GM23338 (cell line): ENCODE measurements at regions not wholly inside any gene's neighbourhood (a gene's known extent, or its start where the extent isn't known, plus 50 kb on each side); places are given as distances from the start of the nearest gene placed in this dataset.
A peak's percentile ranks its signal among the peaks of the same experiment; 100 is the strongest.

Source experiments
- ATAC-seq: fragments of 200-7000 bp; cut with Tn5 transposase; 3 replicates; pipeline ENCODE4 v1.9.1; 2020
- DNase-seq: peaks from one replicate; pipeline ENCODE4 v3.0.0-alpha.2; 2015; ENCODE audit warnings: low spot score
- H2AFZ ChIP-seq: fragments of 200-600 bp; sonication (generic); 2 replicates; pipeline ENCODE4 v1.8.0; 2016; ENCODE audit warnings: antibody characterized with exemption, mild to moderate bottlenecking, moderate library complexity
- H3F3A ChIP-seq: fragments of 200-600 bp; sonication (generic); replicated peaks from 2 replicates; pipeline ENCODE4 v1.8.0; 2017; ENCODE audit warnings: antibody characterized with exemption, mixed run types, low read depth
- H3K27ac ChIP-seq: fragments of 200-600 bp; sonication (generic); 2 replicates; pipeline ENCODE4 v1.6.1; 2016; ENCODE audit warnings: low read depth
- H3K27me3 ChIP-seq: fragments of 200-600 bp; sonication (generic); 2 replicates; pipeline ENCODE4 v1.8.0; 2016; ENCODE audit warnings: mild to moderate bottlenecking, mixed run types, moderate library complexity; ENCODE audit not compliant: insufficient read depth
- H3K36me3 ChIP-seq: fragments of 200-600 bp; sonication (generic); 2 replicates; pipeline ENCODE4 v1.8.0; 2016; ENCODE audit warnings: mild to moderate bottlenecking; ENCODE audit not compliant: insufficient read depth
- H3K4me1 ChIP-seq: fragments of 200-600 bp; sonication (generic); 2 replicates; pipeline ENCODE4 v1.8.0; 2016; ENCODE audit warnings: mild to moderate bottlenecking, moderate library complexity; ENCODE audit not compliant: insufficient read depth
- H3K4me2 ChIP-seq: fragments of 200-600 bp; sonication (generic); 2 replicates; pipeline ENCODE4 v1.7.1; 2017; ENCODE audit warnings: mixed run types
- H3K4me3 ChIP-seq: fragments of 200-600 bp; sonication (generic); 2 replicates; pipeline ENCODE4 v1.6.1; 2016; ENCODE audit warnings: mixed run types
- H3K79me2 ChIP-seq: fragments of 200-600 bp; sonication (generic); replicated peaks from 2 replicates; pipeline ENCODE4 v1.8.0; 2017; ENCODE audit warnings: mild to moderate bottlenecking; ENCODE audit not compliant: insufficient read depth
- H3K9me2 ChIP-seq: fragments of 200-600 bp; sonication (generic); 2 replicates; pipeline ENCODE4 v1.8.0; 2017; ENCODE audit not compliant: insufficient read depth
- H4K20me1 ChIP-seq: fragments of 200-600 bp; sonication (generic); replicated peaks from 2 replicates; pipeline ENCODE4 v1.8.0; 2017; ENCODE audit warnings: mild to moderate bottlenecking; ENCODE audit not compliant: insufficient read depth
- H3K27ac Mint-ChIP-seq: 2 replicates; pipeline ENCODE4 v1.8.0; 2020; ENCODE audit warnings: inconsistent platforms, mild to moderate bottlenecking, moderate library complexity, mixed read lengths
- H3K27me3 Mint-ChIP-seq: 3 replicates; pipeline ENCODE4 v1.8.0; 2022; ENCODE audit warnings: low read depth, mild to moderate bottlenecking, moderate library complexity, mixed read lengths, inconsistent platforms; ENCODE audit not compliant: insufficient read depth, poor library complexity
- H3K36me3 Mint-ChIP-seq: 3 replicates; pipeline ENCODE4 v1.8.0; 2021; ENCODE audit warnings: low read depth, mild to moderate bottlenecking, inconsistent platforms, moderate library complexity, mixed read lengths
- H3K4me1 Mint-ChIP-seq: 3 replicates; pipeline ENCODE4 v1.8.0; 2020; ENCODE audit warnings: mild to moderate bottlenecking, inconsistent platforms, mixed read lengths
- H3K4me3 Mint-ChIP-seq: 3 replicates; pipeline ENCODE4 v1.8.0; 2021; ENCODE audit warnings: moderate library complexity, mild to moderate bottlenecking, inconsistent platforms, mixed read lengths
- H3K9me3 Mint-ChIP-seq: 3 replicates; pipeline ENCODE4 v1.8.0; 2020; ENCODE audit warnings: moderate library complexity, mild to moderate bottlenecking, inconsistent platforms, mixed read lengths
- CREB1 ChIP-seq: fragments of 250-450 bp; sonication (Bioruptor Pico); IDR thresholded peaks from 2 replicates; pipeline ENCODE4 v1.5.0; 2020; ENCODE audit warnings: low read depth, mild to moderate bottlenecking, moderate library complexity
- ETS1 ChIP-seq: IDR thresholded peaks from 2 replicates; pipeline ENCODE4 v1.6.1; 2016; ENCODE audit warnings: antibody characterized with exemption
- EZH2 ChIP-seq: fragments of 200-600 bp; sonication (generic); IDR thresholded peaks from one replicate; pipeline ENCODE4 v1.8.0; 2017; ENCODE audit warnings: antibody characterized with exemption, mild to moderate bottlenecking, low read depth; ENCODE audit not compliant: unreplicated experiment
- JUNB ChIP-seq: IDR thresholded peaks from one replicate; pipeline ENCODE4 v1.6.1; 2016; ENCODE audit warnings: antibody characterized with exemption; ENCODE audit not compliant: unreplicated experiment
- NANOG ChIP-seq: IDR thresholded peaks from 2 replicates; pipeline ENCODE4 v1.6.1; 2016; ENCODE audit warnings: antibody characterized with exemption, borderline replicate concordance
- STAT1 ChIP-seq: IDR thresholded peaks from one replicate; pipeline ENCODE4 v1.6.1; 2016; ENCODE audit warnings: antibody characterized with exemption; ENCODE audit not compliant: unreplicated experiment
- ZNF331 ChIP-seq: fragments of 250-450 bp; sonication (Bioruptor Pico); IDR thresholded peaks from 2 replicates; pipeline ENCODE4 v1.5.0; 2020; ENCODE audit warnings: low read depth, mild to moderate bottlenecking, moderate library complexity
- ZNF462 ChIP-seq: fragments of 250-450 bp; sonication (Bioruptor Pico); IDR thresholded peaks from 2 replicates; pipeline ENCODE4 v1.5.0; 2020; ENCODE audit warnings: mild to moderate bottlenecking, moderate library complexity

GRCh38 chr11:91771961-91772360, 452.7 kb upstream of the FAT3 start (continued):
- TF ChIP-seq JUNB, result no peak

GRCh38 chr11:91768783-91769182, 455.8 kb upstream of the FAT3 start:
- ATAC-seq, result no peak
- no peaks in the 10 kb centered on the region for H3K4me1 ChIP-seq
- H3K27ac Mint-ChIP-seq, result no peak overlapping the region
- no peak overlapping the region for H3K4me3 ChIP-seq
- no peak for DNase-seq
- no peaks in the 10 kb centered on the region; the same call in 2 of the 3 replicates for H3K4me1 Mint-ChIP-seq
- H3K36me3 Mint-ChIP-seq, result peaks cover 3% of the 10 kb centered on the region; the same call in 2 of the 3 replicates
- no peak overlapping the region for H3K27ac ChIP-seq
- H3K4me2 ChIP-seq, result no peak overlapping the region
- no peaks in the 10 kb centered on the region for H3K36me3 ChIP-seq
- H2AFZ ChIP-seq, result 0 out of 2 replicates have a peak overlapping the region, but pooled peaks have one; percentile 9
- peaks cover 5% of the 10 kb centered on the region for H3K27me3 Mint-ChIP-seq
- H3K79me2 ChIP-seq, result no peaks in the 10 kb centered on the region
- TF ChIP-seq ETS1 (no peak), NANOG (no peak), CREB1 (CRISPR knock-in tag) (no peak), EZH2 (no peak), ZNF462 (no peak), JUNB (no peak), STAT1 (no peak), ZNF331 (CRISPR knock-in tag) (no peak)
- no peak overlapping the region for H3K4me3 Mint-ChIP-seq
- H4K20me1 ChIP-seq, result no peaks in the 10 kb centered on the region
- H3F3A ChIP-seq, result no peaks in the 10 kb centered on the region
- no peaks in the 10 kb centered on the region for H3K27me3 ChIP-seq
- H3K9me2 ChIP-seq, result 0 out of 2 replicates have a peak, but pooled peaks cover 3% of the 10 kb centered on the region
- peaks cover 5% of the 10 kb centered on the region; the same call in 2 of the 3 replicates for H3K9me3 Mint-ChIP-seq
